ENCODE measurements at regions not wholly inside any gene's neighbourhood (a gene's known extent, or its start where the extent isn't known, plus 50 kb on each side); places are given as distances from the start of the nearest gene placed in this dataset.

DNA sequence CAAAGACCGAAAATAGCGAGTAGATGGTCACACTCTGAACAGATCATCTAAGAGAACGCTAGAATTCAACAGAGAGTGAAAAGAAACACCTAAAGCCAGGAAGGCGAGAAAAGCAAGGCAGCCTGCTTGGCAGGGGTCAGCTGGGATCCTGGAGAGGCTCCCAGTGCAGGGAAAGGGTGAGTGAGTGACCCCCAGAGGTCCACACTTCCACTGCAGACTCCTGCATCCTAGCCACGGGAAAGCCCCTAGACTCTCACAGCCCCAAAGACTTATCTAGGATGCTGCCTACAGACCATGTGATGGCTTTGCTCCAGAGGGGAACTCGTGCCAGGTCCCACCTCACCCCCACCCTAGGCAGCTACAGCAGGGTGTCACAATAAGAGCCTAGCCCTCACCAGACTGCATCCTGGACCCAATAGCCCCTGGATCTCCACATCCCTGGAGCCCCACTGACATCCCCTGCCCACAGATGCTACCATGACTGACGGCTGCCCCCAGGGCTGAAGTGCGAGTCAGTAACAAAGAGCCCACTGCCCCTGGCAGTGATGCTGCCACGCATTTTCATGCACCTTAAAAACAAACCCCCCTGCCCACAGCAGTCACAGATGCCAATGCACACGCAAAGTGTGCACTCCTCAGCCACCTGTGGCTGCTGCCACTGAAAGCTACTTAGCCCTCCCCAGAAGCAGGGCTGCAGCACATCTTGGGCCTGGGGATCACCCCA is 62.2 kb downstream of the PSMG1 start:
- TF ChIP-seq, protein P1, sequence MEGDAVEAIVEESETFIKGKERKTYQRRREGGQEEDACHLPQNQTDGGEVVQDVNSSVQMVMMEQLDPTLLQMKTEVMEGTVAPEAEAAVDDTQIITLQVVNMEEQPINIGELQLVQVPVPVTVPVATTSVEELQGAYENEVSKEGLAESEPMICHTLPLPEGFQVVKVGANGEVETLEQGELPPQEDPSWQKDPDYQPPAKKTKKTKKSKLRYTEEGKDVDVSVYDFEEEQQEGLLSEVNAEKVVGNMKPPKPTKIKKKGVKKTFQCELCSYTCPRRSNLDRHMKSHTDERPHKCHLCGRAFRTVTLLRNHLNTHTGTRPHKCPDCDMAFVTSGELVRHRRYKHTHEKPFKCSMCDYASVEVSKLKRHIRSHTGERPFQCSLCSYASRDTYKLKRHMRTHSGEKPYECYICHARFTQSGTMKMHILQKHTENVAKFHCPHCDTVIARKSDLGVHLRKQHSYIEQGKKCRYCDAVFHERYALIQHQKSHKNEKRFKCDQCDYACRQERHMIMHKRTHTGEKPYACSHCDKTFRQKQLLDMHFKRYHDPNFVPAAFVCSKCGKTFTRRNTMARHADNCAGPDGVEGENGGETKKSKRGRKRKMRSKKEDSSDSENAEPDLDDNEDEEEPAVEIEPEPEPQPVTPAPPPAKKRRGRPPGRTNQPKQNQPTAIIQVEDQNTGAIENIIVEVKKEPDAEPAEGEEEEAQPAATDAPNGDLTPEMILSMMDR (IDR thresholded peaks at IDR 0.05; ENCODE audit: low read length), result no peak
- TF ChIP-seq EZH2phosphoT487 (IDR thresholded peaks at IDR 0.05; ENCODE audit: low read length), result no peak

Data from MM.1S (cell line).